Fibroblast of the aortic adventitia (primary cell): ENCODE measurements at regions not wholly inside any gene's neighbourhood (a gene's known extent, or its start where the extent isn't known, plus 50 kb on each side); places are given as distances from the start of the nearest gene placed in this dataset.
A peak's percentile ranks its signal among the peaks of the same experiment; 100 is the strongest.
"Not testable (repeated sequence)": the region's sequence is repeated elsewhere in the genome, so short reads cannot be mapped to it uniquely, and the experiment has no call there.

ENCODE experiments used
- DNase-seq: peaks from one replicate; pipeline ENCODE4 v3.0.0-alpha.2; 2010; ENCODE audit warnings: low read depth
- H3K4me3 ChIP-seq: 2 replicates; pipeline ENCODE4 v1.5.1; 2011; ENCODE audit warnings: low read depth, mild to moderate bottlenecking, control low read depth, low read length, moderate library complexity
- CTCF ChIP-seq: IDR thresholded peaks from 2 replicates; pipeline ENCODE4 v1.5.1; 2011; ENCODE audit warnings: mild to moderate bottlenecking, low read length, control low read depth, inconsistent platforms; ENCODE audit not compliant: insufficient read depth

GRCh38 chr4:183812567-183812966 lies 92.5 kb upstream of the STOX2 start:
- no peak overlapping the region for H3K4me3 ChIP-seq
- no peak for TF ChIP-seq CTCF
- no peak for DNase-seq

- TF ChIP-seq CTCF, result no peak
- no peak for DNase-seq
- H3K4me3 ChIP-seq, result no peak overlapping the region
These were observed 90.6 kb upstream of the STOX2 start for GRCh38 chr4:183814461-183814860.

GRCh38 chr4:183816077-183816476 lies 89.0 kb upstream of the STOX2 start:
- no peak overlapping the region for H3K4me3 ChIP-seq
- no peak for DNase-seq
- no peak for TF ChIP-seq CTCF

GRCh38 chr4:183816882-183817509 lies 88.1 kb upstream of the STOX2 start:
- no peak for DNase-seq
- TF ChIP-seq CTCF, result no peak
- H3K4me3 ChIP-seq, result no peak overlapping the region

GRCh38 chr4:183818591-183818990 lies 86.5 kb upstream of the STOX2 start:
- H3K4me3 ChIP-seq, DNase-seq: not testable (repeated sequence)

- no peak overlapping the region for H3K4me3 ChIP-seq
- no peak for TF ChIP-seq CTCF
- no peak for DNase-seq
These were observed 83.8 kb upstream of the STOX2 start for GRCh38 chr4:183821076-183821853.

- peak; percentile 33 for DNase-seq
- H3K4me3 ChIP-seq, result no peak overlapping the region
- no peak for TF ChIP-seq CTCF
These were observed 81.7 kb upstream of the STOX2 start for GRCh38 chr4:183823434-183823833.
